MM.1S (cell line): ENCODE measurements at regions not wholly inside any gene's neighbourhood (a gene's known extent, or its start where the extent isn't known, plus 50 kb on each side); places are given as distances from the start of the nearest gene placed in this dataset.

ENCODE experiments used
- CTCF ChIP-seq: fragments of 300-600 bp; sonication (generic); IDR thresholded peaks from 2 replicates; pipeline ENCODE4 v1.5.1; 2016; ENCODE audit warnings: antibody characterized with exemption, low read length, mixed read lengths
- EZH2 ChIP-seq: fragments of 300-600 bp; sonication (generic); optimal IDR thresholded peaks from 2 replicates; pipeline ENCODE3; 2017; ENCODE audit warnings: low read depth, mild to moderate bottlenecking, antibody characterized with exemption, low read length, mixed read lengths

- TF ChIP-seq CTCF (no peak), EZH2 (no peak)
Observed at GRCh38 chr7:88597941-88598425, 161.5 kb upstream of the ZNF804B start.
